Keratinocyte (primary cell): ENCODE measurements at regions not wholly inside any gene's neighbourhood (a gene's known extent, or its start where the extent isn't known, plus 50 kb on each side); places are given as distances from the start of the nearest gene placed in this dataset.

Source experiments
- CTCF ChIP-seq, 3 experiments: IDR thresholded peaks in 1 of 3; conservative IDR thresholded peaks in 1 of 3; optimal IDR thresholded peaks in 1 of 3; 2 replicates in 2 of 3; 3 replicates in 1 of 3; pipeline versions ENCODE3 to v1.5.1; 2011; ENCODE audit warnings: low read length in 3 of 3, mild to moderate bottlenecking in 3 of 3, moderate library complexity in 2 of 3, control low read depth in 1 of 3, inconsistent platforms in 1 of 3; ENCODE audit not compliant: insufficient read depth in 2 of 3; ENCODE audit errors: extremely low read depth in 1 of 3
- EZH2 ChIP-seq: IDR thresholded peaks from one replicate; pipeline ENCODE4 v1.6.1; 2012; ENCODE audit warnings: inconsistent platforms, mild to moderate bottlenecking, low read length, moderate library complexity

- no peak for TF ChIP-seq CTCF (optimal IDR thresholded peaks at IDR 0.05 in 1 of 3, IDR thresholded peaks at IDR 0.05 in 1 of 3, conservative IDR thresholded peaks at IDR 0.05 in 1 of 3; ENCODE audit: extremely low read depth in 1 of 3, insufficient read depth in 2 of 3, low read length in 3 of 3)
- no peak for TF ChIP-seq EZH2
Measured at GRCh38 chr2:58369594-58369993, 128.5 kb upstream of the FANCL start.
